Gastroesophageal sphincter (tissue), 3 donors: ENCODE measurements at regions not wholly inside any gene's neighbourhood (a gene's known extent, or its start where the extent isn't known, plus 50 kb on each side); places are given as distances from the start of the nearest gene placed in this dataset.

Source experiments
- CTCF ChIP-seq, 4 experiments: fragments of 200-600 bp in 2 of 4; fragments of 450-650 bp in 2 of 4; sonication (generic) in 1 of 4; IDR thresholded peaks; one replicate each; pipeline ENCODE4 v1.5.1; 2017 to 2019; ENCODE audit warnings: antibody characterized with exemption in 4 of 4, mild to moderate bottlenecking in 2 of 4, moderate library complexity in 2 of 4
- EP300 ChIP-seq: sonication (generic); formaldehyde crosslinking; IDR thresholded peaks from one replicate; pipeline ENCODE4 v1.6.1; 2017; ENCODE audit warnings: antibody characterized with exemption, mild to moderate bottlenecking
- POLR2A ChIP-seq, 2 donors: fragments of 450-650 bp; IDR thresholded peaks; one replicate each; pipeline ENCODE4 v1.6.1; 2017; ENCODE audit warnings: antibody characterized with exemption in 2 of 2, mild to moderate bottlenecking in 2 of 2, moderate library complexity in 1 of 2
- POLR2AphosphoS5 ChIP-seq: sonication (generic); formaldehyde crosslinking; IDR thresholded peaks from one replicate; pipeline ENCODE4 v1.6.1; 2017; ENCODE audit warnings: antibody characterized with exemption

DNA sequence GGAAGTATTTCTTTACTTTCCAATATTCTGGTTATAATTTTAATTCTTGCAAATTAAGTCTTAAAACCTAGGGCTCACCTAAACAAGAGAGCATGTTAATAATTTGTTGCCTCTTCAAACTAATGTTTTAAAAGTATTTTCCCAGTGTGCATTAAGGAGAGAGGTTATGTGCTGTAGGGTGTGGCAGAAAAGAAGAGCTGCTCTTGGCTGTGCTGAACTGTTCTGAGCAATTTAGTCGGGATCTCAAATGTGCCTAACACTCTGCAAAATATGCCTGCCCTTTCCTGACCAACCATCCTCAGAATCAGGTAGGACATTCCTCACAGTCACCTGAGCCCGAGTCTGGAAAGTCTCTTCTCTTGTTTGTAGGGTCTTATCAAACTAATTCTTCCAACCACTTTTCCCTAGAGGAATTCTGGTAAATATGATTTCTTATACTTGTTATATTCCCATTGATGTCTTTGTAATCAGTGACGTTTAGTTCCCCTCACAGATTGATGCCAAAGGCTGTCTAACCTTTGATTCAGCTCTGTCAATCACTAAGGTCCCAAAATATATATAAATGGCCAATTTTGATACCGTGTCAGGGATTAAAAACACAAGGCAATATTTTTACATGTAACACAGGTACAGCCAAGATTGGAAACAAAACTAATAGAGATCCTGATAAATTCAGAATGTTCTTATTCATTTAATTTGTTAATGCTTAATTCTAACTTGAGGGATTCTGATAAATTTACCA is 298.4 kb downstream of the ADGB start:
- no peak for TF ChIP-seq POLR2A (IDR thresholded peaks at IDR 0.05)
- no peak for TF ChIP-seq CTCF (IDR thresholded peaks at IDR 0.05)
- no peak for TF ChIP-seq POLR2AphosphoS5
- TF ChIP-seq EP300: no peak
